Activated CD8-positive, alpha-beta memory T cell treated with anti-CD3 and anti-CD28 coated beads, Interleukin-2, amount 10 ng/mL, durations not matched to agents 7 days and 5 days (primary cell): ENCODE measurements at regions not wholly inside any gene's neighbourhood (a gene's known extent, or its start where the extent isn't known, plus 50 kb on each side); places are given as distances from the start of the nearest gene placed in this dataset.
"Not testable (repeated sequence)": the region's sequence is repeated elsewhere in the genome, so short reads cannot be mapped to it uniquely, and the experiment has no call there.

Experiments used
- ATAC-seq: fragments of 150-1000 bp; cut with Tn5 transposase; one replicate; pipeline ENCODE4 v1.10.0; 2021; ENCODE audit warnings: moderate library complexity
- CTCF ChIA-PET: fragments of 350-600 bp; sonication (Branson Sonifier 250); formaldehyde crosslinking; loops from one replicate; lab custom pipeline; 2021; ENCODE audit warnings: antibody characterized with exemption; lab: Charles Lee
- DNase-seq: peaks from one replicate; pipeline ENCODE4 v3.0.0-alpha.2; 2020
- H3K27ac Mint-ChIP-seq: one replicate; pipeline ENCODE4 v1.8.0; 2021; ENCODE audit warnings: mild to moderate bottlenecking, mixed read lengths
- H3K27me3 Mint-ChIP-seq: one replicate; pipeline ENCODE4 v1.8.0; 2021; ENCODE audit warnings: mixed read lengths
- H3K36me3 Mint-ChIP-seq: one replicate; pipeline ENCODE4 v1.8.0; 2021; ENCODE audit warnings: mild to moderate bottlenecking, mixed read lengths
- H3K4me1 Mint-ChIP-seq: one replicate; pipeline ENCODE4 v1.8.0; 2021; ENCODE audit warnings: mixed read lengths
- H3K4me3 Mint-ChIP-seq: one replicate; pipeline ENCODE4 v1.8.0; 2021; ENCODE audit warnings: mild to moderate bottlenecking, moderate library complexity, mixed read lengths
- H3K9me3 Mint-ChIP-seq: one replicate; pipeline ENCODE4 v1.8.0; 2022; ENCODE audit warnings: low read depth, mixed read lengths

GRCh38 chr4:161329852-161330251 is 833.9 kb downstream of the FSTL5 start:
- Mint-ChIP-seq H3K27ac (no peak overlapping the region), H3K36me3 (no peaks in the 10 kb centered on the region), H3K27me3 (no peaks in the 10 kb centered on the region), H3K4me1 (no peaks in the 10 kb centered on the region), H3K4me3 (no peak overlapping the region), H3K9me3 (peaks cover 4% of the 10 kb centered on the region)
- CTCF ChIA-PET: no interaction called here
- DNase-seq (no peak), ATAC-seq (no peak)

GRCh38 chr4:161321706-161322105 is 842.1 kb downstream of the FSTL5 start:
- Mint-ChIP-seq H3K36me3 (no peaks in the 10 kb centered on the region), H3K4me1 (no peaks in the 10 kb centered on the region), H3K4me3 (no peak overlapping the region), H3K27ac (no peak overlapping the region), H3K9me3 (no peaks in the 10 kb centered on the region), H3K27me3 (no peaks in the 10 kb centered on the region)
- DNase-seq: no peak
- no peak for ATAC-seq
- CTCF ChIA-PET: no interaction called here

- DNase-seq (no peak), ATAC-seq (no peak)
- no peaks in the 10 kb centered on the region for H3K4me1 Mint-ChIP-seq
- H3K36me3 Mint-ChIP-seq: no peaks in the 10 kb centered on the region
- H3K27me3 Mint-ChIP-seq: no peaks in the 10 kb centered on the region
- H3K9me3 Mint-ChIP-seq: peaks cover 5% of the 10 kb centered on the region
- no peak overlapping the region for H3K4me3 Mint-ChIP-seq
- no peak overlapping the region for H3K27ac Mint-ChIP-seq
- CTCF ChIA-PET: no interaction called here
Observed at GRCh38 chr4:161320377-161320776, 843.4 kb downstream of the FSTL5 start.

- Mint-ChIP-seq H3K27ac (no peak overlapping the region), H3K4me1 (no peaks in the 10 kb centered on the region), H3K36me3 (no peaks in the 10 kb centered on the region), H3K27me3 (no peaks in the 10 kb centered on the region), H3K4me3 (no peak overlapping the region), H3K9me3 (peaks cover 8% of the 10 kb centered on the region)
- no peak for DNase-seq
- CTCF ChIA-PET: no interaction called here
- ATAC-seq: no peak
Observed at GRCh38 chr4:161317000-161317399, 846.8 kb downstream of the FSTL5 start.

- H3K9me3 Mint-ChIP-seq: peaks cover 8% of the 10 kb centered on the region
- no peaks in the 10 kb centered on the region for H3K4me1 Mint-ChIP-seq
- H3K27me3 Mint-ChIP-seq: no peaks in the 10 kb centered on the region
- DNase-seq: no peak
- ATAC-seq: no peak
- CTCF ChIA-PET: no interaction called here
- no peak overlapping the region for H3K4me3 Mint-ChIP-seq
- no peaks in the 10 kb centered on the region for H3K36me3 Mint-ChIP-seq
- no peak overlapping the region for H3K27ac Mint-ChIP-seq
Observed at GRCh38 chr4:161314371-161314770, 849.4 kb downstream of the FSTL5 start.

- Mint-ChIP-seq H3K36me3 (no peaks in the 10 kb centered on the region), H3K27ac (no peak overlapping the region), H3K27me3 (no peaks in the 10 kb centered on the region), H3K4me3 (no peak overlapping the region), H3K9me3 (peaks cover 2% of the 10 kb centered on the region), H3K4me1 (no peaks in the 10 kb centered on the region)
- DNase-seq: no peak
- CTCF ChIA-PET: no interaction called here
- no peak for ATAC-seq
Observed at GRCh38 chr4:161303551-161303950, 860.2 kb downstream of the FSTL5 start.

GRCh38 chr4:161291222-161291621 is 872.6 kb downstream of the FSTL5 start:
- ATAC-seq (no peak), DNase-seq (no peak)
- Mint-ChIP-seq H3K27me3 (no peaks in the 10 kb centered on the region), H3K4me1 (no peaks in the 10 kb centered on the region), H3K36me3 (no peaks in the 10 kb centered on the region), H3K4me3 (no peak overlapping the region), H3K27ac (no peak overlapping the region), H3K9me3 (peaks cover 16% of the 10 kb centered on the region)
- CTCF ChIA-PET: no interaction called here

- H3K27me3 Mint-ChIP-seq: no peaks in the 10 kb centered on the region
- CTCF ChIA-PET: no interaction called here
- no peak overlapping the region for H3K4me3 Mint-ChIP-seq
- H3K9me3 Mint-ChIP-seq: peaks cover 16% of the 10 kb centered on the region
- DNase-seq: no peak
- H3K4me1 Mint-ChIP-seq: no peaks in the 10 kb centered on the region
- ATAC-seq: no peak
- H3K27ac Mint-ChIP-seq: no peak overlapping the region
- H3K36me3 Mint-ChIP-seq: no peaks in the 10 kb centered on the region
Observed at GRCh38 chr4:161287678-161288352, 876.0 kb downstream of the FSTL5 start.

GRCh38 chr4:161285461-161285860 is 878.3 kb downstream of the FSTL5 start:
- ATAC-seq (no peak), DNase-seq (no peak)
- Mint-ChIP-seq H3K36me3 (no peaks in the 10 kb centered on the region), H3K27ac (no peak overlapping the region), H3K27me3 (no peaks in the 10 kb centered on the region), H3K4me3 (no peak overlapping the region), H3K9me3 (peaks cover 6% of the 10 kb centered on the region), H3K4me1 (no peaks in the 10 kb centered on the region)
- CTCF ChIA-PET: no interaction called here

GRCh38 chr4:161280929-161281328 is 882.9 kb downstream of the FSTL5 start:
- Mint-ChIP-seq H3K36me3 (no peaks in the 10 kb centered on the region), H3K27ac (no peak overlapping the region), H3K4me1 (no peaks in the 10 kb centered on the region), H3K27me3 (no peaks in the 10 kb centered on the region), H3K9me3 (peaks cover 6% of the 10 kb centered on the region), H3K4me3 (no peak overlapping the region)
- DNase-seq (no peak), ATAC-seq (no peak)
- CTCF ChIA-PET: no interaction called here

GRCh38 chr4:161279095-161279494 is 884.7 kb downstream of the FSTL5 start:
- Mint-ChIP-seq H3K9me3 (peaks cover 6% of the 10 kb centered on the region), H3K27ac (no peak overlapping the region), H3K4me3 (no peak overlapping the region), H3K4me1 (no peaks in the 10 kb centered on the region), H3K36me3 (no peaks in the 10 kb centered on the region), H3K27me3 (no peaks in the 10 kb centered on the region)
- ATAC-seq (no peak), DNase-seq (no peak)
- CTCF ChIA-PET: no interaction called here

GRCh38 chr4:161277150-161277787 is 886.5 kb downstream of the FSTL5 start:
- CTCF ChIA-PET, H3K36me3 Mint-ChIP-seq, H3K27me3 Mint-ChIP-seq, H3K27ac Mint-ChIP-seq, DNase-seq, H3K4me1 Mint-ChIP-seq, H3K9me3 Mint-ChIP-seq, H3K4me3 Mint-ChIP-seq, ATAC-seq: not testable (repeated sequence)

- H3K27ac Mint-ChIP-seq: no peak overlapping the region
- DNase-seq: no peak
- CTCF ChIA-PET: no interaction called here
- no peaks in the 10 kb centered on the region for H3K27me3 Mint-ChIP-seq
- H3K4me1 Mint-ChIP-seq: no peaks in the 10 kb centered on the region
- H3K4me3 Mint-ChIP-seq: no peak overlapping the region
- ATAC-seq: no peak
- H3K36me3 Mint-ChIP-seq: no peaks in the 10 kb centered on the region
- peaks cover 8% of the 10 kb centered on the region for H3K9me3 Mint-ChIP-seq
Observed at GRCh38 chr4:161273607-161274006, 890.2 kb downstream of the FSTL5 start.

- CTCF ChIA-PET: no interaction called here
- peaks cover 10% of the 10 kb centered on the region for H3K9me3 Mint-ChIP-seq
- DNase-seq: no peak
- H3K27ac Mint-ChIP-seq: no peak overlapping the region
- no peak for ATAC-seq
- H3K27me3 Mint-ChIP-seq: no peaks in the 10 kb centered on the region
- no peak overlapping the region for H3K4me3 Mint-ChIP-seq
- H3K36me3 Mint-ChIP-seq: no peaks in the 10 kb centered on the region
- no peaks in the 10 kb centered on the region for H3K4me1 Mint-ChIP-seq
Observed at GRCh38 chr4:161260819-161261218, 903.0 kb downstream of the FSTL5 start.
